ENCODE measurements at regions not wholly inside any gene's neighbourhood (a gene's known extent, or its start where the extent isn't known, plus 50 kb on each side); places are given as distances from the start of the nearest gene placed in this dataset.
"Not testable (repeated sequence)": the region's sequence is repeated elsewhere in the genome, so short reads cannot be mapped to it uniquely, and the experiment has no call there.

DNA sequence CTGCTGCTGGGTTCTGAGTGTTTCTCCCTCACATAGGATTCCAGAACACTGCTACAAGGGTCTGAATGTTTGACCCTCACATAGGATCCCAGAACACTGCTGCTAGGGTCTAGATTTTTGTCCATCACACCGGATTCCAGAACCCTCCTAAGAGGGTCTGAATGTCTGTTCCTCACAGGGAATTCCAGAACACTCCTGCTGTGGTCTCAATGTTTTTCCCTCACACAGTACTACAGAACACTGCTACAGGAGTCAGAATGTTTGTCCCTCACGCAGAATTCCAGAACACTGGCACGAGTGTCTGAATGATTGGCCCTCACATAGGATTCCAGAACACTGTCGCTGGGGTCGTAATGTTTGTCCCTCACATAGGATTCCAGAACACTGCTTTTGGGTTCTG, 221.6 kb downstream of the FOXD4L6 start:
- not testable (repeated sequence) for H3K36me3 Mint-ChIP-seq (ENCODE audit: insufficient read depth); H3K27ac Mint-ChIP-seq (ENCODE audit: low read depth); H3K4me1 Mint-ChIP-seq; H3K4me3 Mint-ChIP-seq; DNase-seq (ENCODE audit: low spot score in 2 of 2); ATAC-seq (replicated peaks; ENCODE audit: extremely low read depth, poor library complexity, severe bottlenecking)
- H3K27me3 Mint-ChIP-seq, result peaks cover 17% of the 10 kb centered on the region
- peaks cover 35% of the 10 kb centered on the region for H3K9me3 Mint-ChIP-seq

DNA sequence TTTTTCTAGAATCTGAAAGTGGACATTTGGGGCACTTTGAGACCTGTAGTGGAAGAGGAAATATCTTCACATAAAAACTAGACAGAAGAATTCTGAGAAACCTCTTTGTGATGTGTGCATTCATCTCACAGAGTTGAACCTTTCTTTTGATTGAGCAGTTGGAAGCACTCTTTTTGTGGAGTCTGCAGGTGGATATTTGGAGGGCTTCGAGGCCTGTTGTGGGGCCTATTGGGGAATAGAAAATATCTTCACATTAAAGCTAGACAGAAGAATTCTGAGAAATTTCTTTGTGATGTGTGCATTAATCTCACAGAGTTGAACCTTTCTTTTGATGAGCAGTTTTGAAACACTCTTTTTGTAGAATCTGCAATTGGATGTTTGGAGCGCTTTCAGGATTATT, 236.2 kb downstream of the FOXD4L6 start:
- H3K27me3 Mint-ChIP-seq; H3K36me3 Mint-ChIP-seq (ENCODE audit: insufficient read depth); H3K4me3 Mint-ChIP-seq; DNase-seq (ENCODE audit: low spot score in 2 of 2); H3K4me1 Mint-ChIP-seq; ATAC-seq (replicated peaks; ENCODE audit: extremely low read depth, poor library complexity, severe bottlenecking); H3K27ac Mint-ChIP-seq (ENCODE audit: low read depth): not testable (repeated sequence)
- H3K9me3 Mint-ChIP-seq, result peaks cover 17% of the 10 kb centered on the region

DNA sequence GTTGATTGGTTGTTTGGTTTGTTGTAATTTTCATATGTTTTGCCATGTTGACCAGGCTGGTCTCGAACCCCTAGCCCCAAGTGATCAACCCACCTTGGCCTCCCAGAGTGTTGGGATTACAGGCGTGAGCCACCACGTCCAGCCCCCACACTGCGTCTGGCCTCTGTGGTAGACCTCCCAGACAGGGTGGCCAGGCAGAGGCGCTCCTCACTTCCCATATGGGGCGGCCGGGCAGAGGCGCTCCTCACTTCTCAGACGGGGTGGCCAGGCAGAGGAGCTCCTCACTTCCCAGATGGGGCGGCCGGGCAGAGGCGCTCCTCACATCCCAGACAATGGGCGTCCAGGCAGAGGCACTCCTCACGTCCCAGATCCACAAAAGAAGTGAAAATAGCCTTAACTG, 242.6 kb downstream of the FOXD4L6 start:
- not testable (repeated sequence) for DNase-seq (ENCODE audit: low spot score in 2 of 2); H3K4me3 Mint-ChIP-seq; H3K27ac Mint-ChIP-seq (ENCODE audit: low read depth); ATAC-seq (replicated peaks; ENCODE audit: extremely low read depth, poor library complexity, severe bottlenecking); H3K27me3 Mint-ChIP-seq; H3K4me1 Mint-ChIP-seq; H3K36me3 Mint-ChIP-seq (ENCODE audit: insufficient read depth)
- peaks cover 23% of the 10 kb centered on the region for H3K9me3 Mint-ChIP-seq

DNA sequence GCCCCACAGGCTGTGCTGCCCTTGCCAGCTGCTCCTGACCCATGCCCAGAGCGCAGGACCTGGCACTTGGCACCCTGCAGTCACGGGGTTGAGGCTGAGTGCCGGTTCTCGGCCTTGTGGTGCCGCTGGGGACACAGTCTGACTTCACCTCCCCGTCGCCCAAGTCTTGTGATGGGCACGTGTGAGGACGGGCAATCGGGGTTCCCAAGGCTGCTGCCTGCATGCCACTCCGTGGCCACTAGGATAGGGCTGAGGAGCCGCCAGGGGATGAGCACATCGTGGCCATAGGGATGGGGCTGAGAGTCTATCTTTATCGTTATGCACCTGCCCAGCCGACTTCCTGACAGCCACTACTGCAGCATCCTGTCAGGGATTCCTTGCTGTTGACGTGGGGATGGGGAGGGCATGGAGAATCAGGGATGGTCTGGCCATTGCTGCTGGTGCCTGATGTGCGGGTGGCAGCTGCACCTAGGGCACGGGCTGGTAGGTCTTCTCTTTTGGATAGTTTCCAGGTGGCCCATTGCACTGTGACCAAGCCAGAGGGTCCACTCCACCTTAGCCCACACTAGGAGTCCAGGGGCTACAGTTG, 243.5 kb downstream of the FOXD4L6 start:
- H3K36me3 Mint-ChIP-seq (ENCODE audit: insufficient read depth); H3K4me1 Mint-ChIP-seq; H3K4me3 Mint-ChIP-seq; H3K27me3 Mint-ChIP-seq; DNase-seq (ENCODE audit: low spot score in 2 of 2); H3K27ac Mint-ChIP-seq (ENCODE audit: low read depth); ATAC-seq (replicated peaks; ENCODE audit: extremely low read depth, poor library complexity, severe bottlenecking): not testable (repeated sequence)
- peaks cover 27% of the 10 kb centered on the region for H3K9me3 Mint-ChIP-seq

DNA sequence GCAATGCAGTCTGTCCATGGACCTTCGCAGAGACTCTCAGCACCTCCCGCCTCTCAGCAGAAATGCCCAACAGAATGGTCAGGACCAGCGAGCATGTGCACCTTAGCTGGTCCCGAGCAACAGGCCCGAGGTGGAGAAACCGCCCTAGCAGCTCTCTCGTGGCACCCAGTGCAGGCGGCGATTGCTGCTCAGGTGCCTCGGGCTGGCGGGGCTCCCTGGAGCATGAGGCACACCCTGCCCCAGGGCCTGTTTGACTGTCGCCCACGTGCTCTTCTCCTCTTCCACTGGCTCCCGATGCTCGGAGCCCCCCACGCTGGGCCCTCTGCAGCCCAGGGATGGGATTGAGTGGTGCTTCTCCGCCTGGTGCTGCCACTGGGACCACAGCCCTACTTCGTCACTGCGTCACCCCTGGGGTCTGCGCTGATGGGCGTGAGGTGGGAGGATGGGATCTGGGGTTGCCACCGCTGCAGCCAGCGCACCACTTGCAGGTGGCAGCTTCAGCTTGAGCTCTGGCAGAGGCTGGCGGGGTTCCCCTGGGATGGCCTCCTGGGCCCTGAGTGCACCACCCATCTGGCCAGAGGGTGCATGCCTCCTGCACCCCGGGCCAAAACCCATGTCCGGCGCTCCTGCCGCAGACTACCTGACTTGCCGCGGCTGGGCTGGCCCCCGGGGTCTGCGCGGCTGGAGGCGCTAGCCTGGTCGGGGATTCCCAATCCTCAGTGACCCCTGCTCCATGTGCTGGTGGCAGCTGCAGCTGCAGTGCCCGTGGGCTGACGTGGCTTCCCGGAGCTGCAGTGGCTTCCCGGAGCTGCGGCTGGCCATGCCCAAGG, 244.2 kb downstream of the FOXD4L6 start:
- no peak overlapping the region for H3K4me3 Mint-ChIP-seq
- H3K27ac Mint-ChIP-seq (ENCODE audit: low read depth), result no peak overlapping the region
- H3K9me3 Mint-ChIP-seq, result peaks cover 33% of the 10 kb centered on the region
- DNase-seq (ENCODE audit: low spot score in 2 of 2) (no peak), ATAC-seq (replicated peaks; ENCODE audit: extremely low read depth, poor library complexity, severe bottlenecking) (no peak)
- H3K27me3 Mint-ChIP-seq, result no peaks in the 10 kb centered on the region
- no peaks in the 10 kb centered on the region for H3K4me1 Mint-ChIP-seq
- H3K36me3 Mint-ChIP-seq (ENCODE audit: insufficient read depth), result peaks cover 4% of the 10 kb centered on the region

DNA sequence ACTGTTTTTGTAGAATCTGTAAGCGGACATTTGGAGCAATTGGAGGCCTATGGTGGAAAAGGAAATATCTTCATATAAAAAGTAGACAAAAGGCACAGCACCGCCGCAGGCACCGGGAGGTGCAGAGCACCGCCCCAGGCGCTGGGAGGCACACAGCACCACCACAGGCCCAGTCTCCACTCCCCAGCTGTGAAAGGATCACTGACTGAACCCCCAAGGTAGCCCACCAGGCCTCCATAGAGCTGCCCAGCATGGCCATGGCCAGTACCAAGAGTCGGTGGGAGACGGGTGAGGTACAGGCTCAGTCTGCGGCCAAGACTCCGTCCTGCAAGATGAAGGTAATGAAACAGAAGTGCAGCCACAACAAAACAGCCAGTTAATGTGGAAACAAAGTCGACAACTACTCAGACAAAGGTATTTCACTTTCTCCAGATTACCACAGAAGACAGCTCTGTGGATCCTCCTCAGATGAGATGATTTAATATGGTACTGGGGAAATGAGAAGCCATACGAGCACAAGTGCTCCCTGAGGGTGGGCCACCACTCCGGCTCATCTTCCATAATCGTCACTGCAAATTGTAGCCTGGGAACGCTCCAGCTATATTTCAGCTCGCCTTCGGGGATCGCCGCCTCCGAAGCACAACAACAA, 244.9 kb downstream of the FOXD4L6 start:
- not testable (repeated sequence) for DNase-seq (ENCODE audit: low spot score in 2 of 2); H3K36me3 Mint-ChIP-seq (ENCODE audit: insufficient read depth); H3K4me3 Mint-ChIP-seq; H3K27ac Mint-ChIP-seq (ENCODE audit: low read depth); H3K27me3 Mint-ChIP-seq; H3K4me1 Mint-ChIP-seq; ATAC-seq (replicated peaks; ENCODE audit: extremely low read depth, poor library complexity, severe bottlenecking)
- H3K9me3 Mint-ChIP-seq, result peaks cover 37% of the 10 kb centered on the region

DNA sequence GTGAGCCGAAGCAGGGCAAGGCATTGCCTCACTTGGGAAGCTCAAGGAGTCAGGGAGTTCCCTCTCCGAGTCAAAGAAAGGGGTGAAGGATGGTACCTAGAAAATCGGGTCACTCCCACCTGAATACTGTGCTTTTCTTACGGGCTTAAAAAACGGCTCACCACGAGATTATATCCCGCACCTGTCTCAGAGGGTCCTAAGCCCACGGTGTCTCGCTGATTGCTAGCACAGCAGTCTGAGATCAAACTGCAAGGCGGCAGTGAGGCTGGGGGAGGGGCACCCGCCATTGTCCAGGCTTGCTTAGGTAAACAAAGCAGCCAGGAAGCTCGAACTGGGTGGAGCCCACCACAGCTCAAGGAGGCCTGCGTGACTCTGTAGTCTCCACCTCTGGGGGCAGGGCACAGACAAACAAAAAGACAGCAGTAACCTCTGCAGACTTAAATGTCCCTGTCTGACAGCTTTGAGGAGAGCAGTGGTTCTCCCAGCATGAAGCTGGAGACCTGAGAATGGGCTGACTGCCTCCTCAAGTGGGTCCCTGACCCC, 254.7 kb downstream of the FOXD4L6 start:
- H3K4me3 Mint-ChIP-seq; ATAC-seq (replicated peaks; ENCODE audit: extremely low read depth, poor library complexity, severe bottlenecking); H3K36me3 Mint-ChIP-seq (ENCODE audit: insufficient read depth); DNase-seq (ENCODE audit: low spot score in 2 of 2); H3K27me3 Mint-ChIP-seq; H3K4me1 Mint-ChIP-seq; H3K27ac Mint-ChIP-seq (ENCODE audit: low read depth): not testable (repeated sequence)
- peaks cover 36% of the 10 kb centered on the region for H3K9me3 Mint-ChIP-seq

DNA sequence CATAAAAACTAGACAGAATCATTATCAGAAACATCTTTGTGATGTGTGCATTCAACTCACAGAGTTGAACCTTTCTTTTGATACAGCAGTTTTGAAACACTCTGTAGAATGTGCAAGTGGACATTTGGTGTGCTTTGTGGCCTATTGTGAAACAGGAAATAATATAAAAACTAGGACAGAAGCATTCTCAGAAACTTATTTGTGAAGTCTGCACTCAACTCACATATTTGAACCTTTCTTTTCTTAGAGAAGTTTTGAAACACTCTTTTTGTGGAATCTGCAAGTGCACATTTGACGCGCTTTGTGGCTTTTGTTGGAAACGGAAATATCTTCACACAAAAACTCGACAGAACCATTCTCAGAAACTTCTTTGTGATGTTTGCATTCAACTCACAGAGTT, 260.0 kb downstream of the FOXD4L6 start:
- not testable (repeated sequence) for H3K36me3 Mint-ChIP-seq (ENCODE audit: insufficient read depth); DNase-seq (ENCODE audit: low spot score in 2 of 2); ATAC-seq (replicated peaks; ENCODE audit: extremely low read depth, poor library complexity, severe bottlenecking); H3K27ac Mint-ChIP-seq (ENCODE audit: low read depth); H3K4me3 Mint-ChIP-seq; H3K4me1 Mint-ChIP-seq; H3K27me3 Mint-ChIP-seq
- H3K9me3 Mint-ChIP-seq, result peaks cover 24% of the 10 kb centered on the region

All from central memory CD8-positive, alpha-beta T cell (primary cell).